GM21423 (cell line): ENCODE measurements at regions not wholly inside any gene's neighbourhood (a gene's known extent, or its start where the extent isn't known, plus 50 kb on each side); places are given as distances from the start of the nearest gene placed in this dataset.

Source experiments
- ATAC-seq: cut with Tn5 transposase; IDR thresholded peaks from one replicate; pipeline ENCODE4 v1.9.1; 2021; ENCODE audit warnings: mild to moderate bottlenecking, moderate library complexity; ENCODE audit not compliant: unreplicated experiment

DNA sequence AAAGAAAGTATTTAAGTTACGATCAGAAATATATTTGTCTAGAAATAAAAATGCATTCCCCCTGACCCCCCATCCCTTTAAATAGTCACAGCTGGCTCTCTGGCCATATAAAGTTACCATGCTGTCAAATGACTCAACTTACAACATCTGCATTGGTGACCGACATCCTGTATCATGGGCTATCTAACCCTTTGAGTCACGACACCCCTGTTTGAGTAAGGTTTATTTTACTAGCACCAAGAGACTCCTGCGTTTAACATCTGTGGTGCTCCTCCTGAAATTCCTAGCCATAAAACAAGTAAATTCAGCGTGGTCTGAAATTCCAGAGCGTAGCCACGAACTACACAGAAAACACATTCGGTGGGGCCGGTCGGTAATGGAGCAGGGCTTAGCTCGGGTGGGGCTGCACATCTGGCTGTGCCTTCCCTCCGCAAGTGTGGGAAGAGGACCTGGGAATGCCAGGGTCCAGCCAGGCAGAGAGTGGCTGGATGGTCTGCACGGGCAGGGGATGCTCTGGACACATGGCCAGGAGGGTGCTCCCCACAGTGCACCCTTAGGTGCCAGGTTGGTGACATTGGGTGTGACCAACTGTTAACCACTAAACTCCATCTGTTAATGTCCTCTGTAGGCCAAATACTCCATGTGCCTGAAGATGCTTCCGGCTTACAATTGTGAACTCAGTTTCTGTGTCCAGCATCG lies 53.0 kb upstream of the CLDN14 start:
- ATAC-seq: no peak

- no peak for ATAC-seq
Observed at GRCh38 chr21:36533468-36533848, 53.5 kb upstream of the CLDN14 start.

DNA sequence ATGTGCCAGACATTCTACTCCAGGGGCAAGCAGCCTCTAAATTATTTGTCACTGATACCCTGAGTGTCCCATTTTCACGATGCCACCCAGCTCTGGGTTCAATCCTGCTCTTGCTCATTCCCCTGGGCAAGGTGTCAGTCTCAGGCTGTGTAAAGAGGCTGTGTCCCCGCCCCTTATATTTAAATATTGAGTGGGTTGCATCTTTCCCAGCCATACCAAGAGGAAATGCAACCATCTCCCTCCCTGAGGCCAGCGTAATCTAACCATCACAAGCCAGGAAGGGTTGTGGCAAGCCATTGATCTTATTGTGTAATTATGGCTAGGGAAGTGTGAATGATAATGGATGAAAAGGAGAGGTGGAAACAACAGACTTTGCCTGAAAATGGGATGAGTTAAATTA lies 54.7 kb upstream of the CLDN14 start:
- ATAC-seq: no peak

- ATAC-seq: peak; percentile 77
Observed at GRCh38 chr21:36535618-36536241, 55.8 kb upstream of the CLDN14 start.

- ATAC-seq: no peak
Observed at GRCh38 chr21:36538761-36539160, 58.8 kb upstream of the CLDN14 start.

DNA sequence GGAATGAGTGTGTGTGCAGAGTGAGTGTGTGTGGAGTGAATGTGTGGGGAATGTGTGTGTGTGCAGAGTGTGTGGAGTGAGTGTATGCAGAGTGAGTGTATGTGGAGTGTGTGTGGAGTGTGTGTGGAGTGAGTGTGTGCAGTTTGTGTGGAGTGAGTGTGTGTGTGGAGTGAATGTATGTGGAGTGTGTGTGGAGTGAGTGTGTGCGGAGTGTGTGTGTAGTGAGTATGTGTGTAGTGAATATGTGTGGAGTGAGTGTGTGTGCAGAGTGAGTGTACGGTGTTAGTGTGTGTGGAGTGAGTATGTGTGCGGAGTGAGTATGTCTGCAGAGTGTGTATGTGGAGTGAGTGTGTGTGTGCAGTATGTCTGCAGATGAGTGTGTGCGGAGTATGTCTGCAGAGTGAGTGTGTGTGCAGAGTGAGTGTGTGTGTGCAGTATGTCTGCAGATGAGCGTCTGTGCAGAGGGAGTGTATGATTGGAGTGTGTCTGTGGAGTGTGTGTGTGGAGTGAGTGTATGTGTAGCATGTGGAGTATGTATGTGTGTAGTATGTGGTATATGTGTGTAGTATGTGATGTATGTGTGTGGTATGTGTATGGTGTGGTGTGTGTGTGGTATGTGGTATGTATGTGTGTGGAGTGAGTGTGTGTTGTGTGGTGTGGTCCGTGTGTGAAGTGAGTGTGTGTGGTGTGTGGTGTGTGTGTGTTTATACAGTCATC lies 59.7 kb upstream of the CLDN14 start:
- no peak for ATAC-seq

GRCh38 chr21:36540700-36541099 lies 60.8 kb upstream of the CLDN14 start:
- ATAC-seq: no peak

DNA sequence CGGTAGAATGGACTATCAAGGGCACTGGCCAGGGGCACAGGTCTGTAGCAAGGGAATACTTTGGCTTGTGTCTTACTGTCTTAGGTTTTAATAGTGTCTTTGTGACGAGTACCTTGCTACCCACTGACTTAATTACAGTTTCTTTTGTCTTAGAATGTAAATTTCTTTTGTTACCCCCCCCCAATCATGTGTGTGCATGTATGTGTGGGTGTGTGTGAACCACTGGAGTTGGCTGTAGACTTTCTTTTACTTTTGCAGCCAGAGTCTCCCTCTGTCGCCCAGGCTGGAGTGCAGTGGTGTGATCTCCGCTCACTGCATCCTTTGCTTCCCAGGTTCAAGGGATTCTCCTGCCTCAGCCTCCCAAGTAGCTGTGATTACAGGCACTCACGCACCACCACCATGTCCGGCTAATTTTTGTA lies 61.8 kb upstream of the CLDN14 start:
- ATAC-seq: no peak

GRCh38 chr21:36542312-36543101 lies 62.6 kb upstream of the CLDN14 start:
- peak; percentile 66 for ATAC-seq

DNA sequence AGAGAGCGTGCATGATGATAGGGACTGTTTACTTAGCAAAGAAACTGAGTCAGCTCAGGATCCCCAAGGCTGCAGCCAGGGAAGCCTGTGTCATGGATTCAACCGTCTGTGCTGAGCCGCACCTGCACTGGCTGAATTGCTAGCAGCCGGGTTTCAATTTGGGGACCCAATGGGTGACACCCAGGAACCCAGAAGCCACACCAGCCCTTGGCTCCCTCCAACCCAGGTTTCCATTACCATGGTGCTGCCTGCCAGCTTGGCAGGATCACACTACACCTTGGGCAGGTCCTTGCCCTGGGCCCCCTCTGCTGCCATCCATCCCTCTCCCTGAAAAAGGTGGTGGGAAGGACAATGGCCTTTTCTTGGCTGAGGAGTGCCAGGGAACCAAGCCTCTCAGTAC lies 64.0 kb upstream of the CLDN14 start:
- ATAC-seq: no peak

DNA sequence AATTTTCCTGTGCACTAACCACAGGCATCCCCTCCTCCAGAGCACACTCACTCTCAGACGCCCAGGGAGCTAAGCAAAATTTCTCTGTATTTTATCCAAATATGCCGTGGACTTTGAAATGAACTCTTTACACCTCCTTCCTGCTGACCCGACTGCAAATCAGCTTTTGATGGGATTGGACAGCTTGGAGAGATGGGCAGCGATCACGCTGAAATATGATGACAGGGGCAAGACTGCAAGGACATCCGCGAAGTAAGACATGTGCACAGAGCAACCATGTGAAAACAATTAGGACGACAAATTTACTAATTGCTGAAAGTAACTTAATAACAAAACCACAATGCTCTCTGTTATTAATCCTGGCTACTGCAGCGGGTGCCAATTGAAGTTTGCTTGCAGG lies 64.6 kb upstream of the CLDN14 start:
- no peak for ATAC-seq

- no peak for ATAC-seq
Observed at GRCh38 chr21:36545776-36546511, 66.0 kb upstream of the CLDN14 start.

DNA sequence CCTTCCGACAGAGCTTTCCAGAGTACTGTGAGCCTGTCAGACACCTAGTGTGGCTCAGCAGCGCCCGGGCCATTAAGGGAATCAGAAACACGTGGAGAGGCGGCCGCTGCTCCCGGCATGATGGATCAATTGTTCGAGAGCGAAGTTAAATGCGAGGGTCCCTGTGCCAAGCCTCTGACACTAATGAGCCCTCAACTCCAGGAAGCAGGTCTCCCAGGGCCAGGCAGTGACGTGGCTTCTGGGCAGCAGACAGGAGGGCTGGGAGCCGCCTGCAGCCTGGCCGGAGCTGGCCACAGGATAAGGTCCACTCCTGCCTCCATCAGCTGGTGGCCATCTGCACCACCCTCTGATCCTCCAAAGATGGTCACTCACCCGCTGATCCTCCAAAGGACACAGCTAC lies 67.5 kb upstream of the CLDN14 start:
- no peak for ATAC-seq

- ATAC-seq: no peak
Observed at GRCh38 chr21:36548866-36549265, 68.9 kb upstream of the CLDN14 start.

- ATAC-seq: no peak
Observed at GRCh38 chr21:36549470-36549869, 69.5 kb upstream of the CLDN14 start.

- no peak for ATAC-seq
Observed at GRCh38 chr21:36550761-36551160, 70.8 kb upstream of the CLDN14 start.

DNA sequence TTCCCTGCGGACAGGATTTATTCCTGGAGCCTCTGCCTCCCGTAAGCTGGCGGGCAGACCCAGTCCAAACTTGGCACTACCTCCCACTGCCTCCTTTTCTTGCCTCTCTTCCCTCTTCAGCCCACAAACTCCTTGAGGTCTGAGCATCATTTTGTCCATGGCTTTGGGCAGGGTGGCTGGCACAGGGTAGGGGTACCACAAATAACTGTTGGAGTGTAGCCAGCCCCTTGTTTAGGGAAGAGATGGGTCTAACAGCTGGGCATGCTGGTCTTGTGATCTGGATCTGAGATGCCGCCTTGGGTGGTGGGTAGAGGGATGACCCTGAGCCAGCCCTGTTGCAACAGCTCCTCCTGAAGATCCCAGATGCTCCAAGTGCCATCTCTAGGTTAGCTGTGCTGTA lies 71.4 kb upstream of the CLDN14 start:
- ATAC-seq: no peak

- no peak for ATAC-seq
Observed at GRCh38 chr21:36551731-36552433, 72.0 kb upstream of the CLDN14 start.

DNA sequence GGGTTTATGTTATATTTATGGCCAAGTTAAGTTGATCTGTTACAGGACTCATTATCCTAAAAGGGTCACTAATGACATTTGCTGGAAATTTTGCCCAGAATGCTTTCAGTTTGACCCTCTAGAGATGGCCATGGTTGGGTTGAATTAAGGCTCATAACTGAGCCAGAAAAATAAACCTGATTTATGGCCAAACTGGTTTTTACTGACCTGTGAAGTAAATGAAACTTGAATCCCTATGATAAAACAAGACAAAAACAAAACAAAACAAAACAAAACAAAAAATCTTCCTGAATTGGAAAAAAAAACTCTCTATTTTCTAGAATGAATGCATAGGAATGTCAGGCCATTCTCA lies 72.5 kb upstream of the CLDN14 start:
- no peak for ATAC-seq

- no peak for ATAC-seq
Observed at GRCh38 chr21:36553406-36553805, 73.5 kb upstream of the CLDN14 start.
